Mesenchymal stem cell (in vitro differentiated cells and primary cell): ENCODE measurements at regions not wholly inside any gene's neighbourhood (a gene's known extent, or its start where the extent isn't known, plus 50 kb on each side); places are given as distances from the start of the nearest gene placed in this dataset.

ENCODE experiments used
- DNase-seq: peaks from one replicate; pipeline ENCODE4 v3.0.0-alpha.2; 2013
- H2AFZ ChIP-seq: one replicate; pipeline ENCODE4 v1.6.1; 2013; ENCODE audit warnings: low read depth, mild to moderate bottlenecking, control low read depth, inconsistent platforms, low read length, moderate library complexity
- H2AK5ac ChIP-seq: 2 replicates; pipeline ENCODE4 v1.6.1; 2013; ENCODE audit warnings: low read length, moderate library complexity, mild to moderate bottlenecking, inconsistent platforms; ENCODE audit not compliant: severe bottlenecking
- H2BK120ac ChIP-seq: one replicate; pipeline ENCODE4 v1.6.1; 2013; ENCODE audit warnings: low read depth, mild to moderate bottlenecking, inconsistent platforms, low read length, moderate library complexity
- H2BK12ac ChIP-seq, 2 experiments: one replicate each; pipeline ENCODE4 v1.6.1; 2013; ENCODE audit warnings: inconsistent platforms in 2 of 2, low read length in 2 of 2, mild to moderate bottlenecking in 2 of 2, moderate library complexity in 2 of 2, control low read depth in 1 of 2
- H2BK15ac ChIP-seq: one replicate; pipeline ENCODE4 v1.6.1; 2013; ENCODE audit warnings: mild to moderate bottlenecking, low read depth, inconsistent platforms; ENCODE audit not compliant: poor library complexity, severe bottlenecking
- H2BK5ac ChIP-seq: 2 replicates; pipeline ENCODE4 v1.6.1; 2013; ENCODE audit warnings: low read depth, mild to moderate bottlenecking, low read length, control low read depth, inconsistent platforms; ENCODE audit not compliant: poor library complexity, severe bottlenecking
- H3K14ac ChIP-seq, 2 experiments: one replicate each; pipeline ENCODE4 v1.6.1; 2013; ENCODE audit warnings: inconsistent platforms in 2 of 2, low read length in 2 of 2, control low read depth in 1 of 2, mild to moderate bottlenecking in 1 of 2, moderate library complexity in 1 of 2
- H3K18ac ChIP-seq, 2 experiments: one replicate each; pipeline ENCODE4 v1.6.1; 2013; ENCODE audit warnings: inconsistent platforms in 2 of 2, low read length in 2 of 2, control low read depth in 1 of 2, low read depth in 1 of 2, mild to moderate bottlenecking in 1 of 2
- H3K23ac ChIP-seq, 2 experiments: one replicate each; pipeline ENCODE4 v1.6.1; 2013; ENCODE audit warnings: inconsistent platforms in 2 of 2, low read length in 2 of 2, mild to moderate bottlenecking in 2 of 2, moderate library complexity in 2 of 2, control low read depth in 1 of 2
- H3K27ac ChIP-seq: 2 replicates; pipeline ENCODE4 v1.5.1; 2013; ENCODE audit warnings: mild to moderate bottlenecking, moderate library complexity, low read length, control low read depth, inconsistent platforms; ENCODE audit not compliant: poor library complexity, severe bottlenecking
- H3K27me3 ChIP-seq, 2 experiments: 2 replicates each; pipeline versions ENCODE4 v1.6.1 to v1.7.0; 2013; ENCODE audit warnings: low read length in 2 of 2, mild to moderate bottlenecking in 2 of 2, moderate library complexity in 2 of 2, control low read depth in 1 of 2, inconsistent platforms in 1 of 2; ENCODE audit not compliant: control insufficient read depth in 1 of 2, insufficient read depth in 1 of 2
- H3K36me3 ChIP-seq, 2 experiments: 2 replicates each; pipeline versions ENCODE4 v1.6.1 to v1.7.0; 2013; ENCODE audit warnings: low read length in 2 of 2, control low read depth in 1 of 2, inconsistent platforms in 1 of 2, low read depth in 1 of 2, mild to moderate bottlenecking in 1 of 2; ENCODE audit not compliant: insufficient read depth in 2 of 2, control insufficient read depth in 1 of 2
- H3K4ac ChIP-seq, 2 experiments: one replicate each; pipeline ENCODE4 v1.6.1; 2013; ENCODE audit warnings: inconsistent platforms in 2 of 2, low read length in 2 of 2, mild to moderate bottlenecking in 2 of 2, moderate library complexity in 2 of 2, control low read depth in 1 of 2, low read depth in 1 of 2
- H3K4me1 ChIP-seq: 2 replicates; pipeline ENCODE4 v1.6.1; 2013; ENCODE audit warnings: low read depth, low read length, control low read depth; ENCODE audit not compliant: control insufficient read depth, insufficient read depth
- H3K4me2 ChIP-seq: 2 replicates; pipeline ENCODE4 v1.6.1; 2013; ENCODE audit warnings: low read length, mild to moderate bottlenecking, inconsistent platforms; ENCODE audit not compliant: poor library complexity, severe bottlenecking
- H3K4me3 ChIP-seq, 2 experiments: 2 replicates each; pipeline versions ENCODE4 v1.5.1 to v1.7.0; 2013; ENCODE audit warnings: low read length in 2 of 2, mild to moderate bottlenecking in 2 of 2, control low read depth in 1 of 2, low read depth in 1 of 2; ENCODE audit not compliant: insufficient read depth in 1 of 2
- H3K79me1 ChIP-seq: replicated peaks from 2 replicates; pipeline ENCODE4 v1.6.1; 2013; ENCODE audit warnings: mild to moderate bottlenecking, control low read depth, low read length, inconsistent platforms; ENCODE audit not compliant: poor library complexity, severe bottlenecking
- H3K9ac ChIP-seq: 2 replicates; pipeline ENCODE4 v1.7.0; 2013; ENCODE audit warnings: mild to moderate bottlenecking, low read length, moderate library complexity
- H3K9me3 ChIP-seq: 2 replicates; pipeline ENCODE4 v1.7.0; 2013; ENCODE audit warnings: mild to moderate bottlenecking, low read length; ENCODE audit not compliant: control insufficient read depth
- H4K8ac ChIP-seq: one replicate; pipeline ENCODE4 v1.6.1; 2013; ENCODE audit warnings: inconsistent platforms, mild to moderate bottlenecking, low read length, moderate library complexity
- H4K91ac ChIP-seq: one replicate; pipeline ENCODE4 v1.6.1; 2013; ENCODE audit warnings: mild to moderate bottlenecking, low read length, inconsistent platforms
- WGBS: methylation state at CpG from one replicate; pipeline ENCODE4 v1.1.7; 2013; ENCODE audit warnings: mixed read lengths; 5-methylcytosine and 5-hydroxymethylcytosine counted together

DNA sequence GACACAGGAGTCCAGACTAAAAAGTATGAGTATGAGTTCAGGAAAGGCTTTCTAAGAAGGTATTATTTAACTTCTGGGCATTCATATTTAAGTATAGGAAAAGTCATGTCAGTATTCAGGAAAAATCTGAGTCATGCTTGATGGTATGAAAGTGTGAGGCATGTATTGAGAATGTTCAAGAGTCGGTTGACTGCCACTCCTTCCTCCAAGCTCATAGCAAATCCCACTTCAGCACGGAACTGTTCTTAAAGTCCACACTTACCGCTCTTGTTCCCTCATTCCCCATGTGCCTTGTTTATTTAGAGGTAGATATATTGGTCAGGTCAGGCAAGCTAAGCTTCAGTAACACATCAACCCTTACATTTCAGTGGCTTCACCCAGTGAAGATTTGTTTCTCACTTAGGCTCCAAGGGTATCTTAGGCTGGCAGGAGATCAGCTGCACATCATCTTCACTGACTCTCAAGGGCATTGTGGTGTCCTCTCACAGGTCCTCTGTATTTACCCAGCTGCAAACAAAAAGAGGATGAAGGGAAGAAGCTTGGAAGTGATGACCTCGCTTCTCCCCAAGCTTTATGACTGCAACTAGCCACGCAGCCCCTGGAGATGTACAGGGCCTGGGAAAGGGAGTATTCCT lies 1189.2 kb downstream of the EFNB2 start:
- H3K9me3 ChIP-seq: no peaks in the 10 kb centered on the region
- no CpG with 5 or more reads among the region's 5 CpGs for WGBS
- H3K4ac ChIP-seq: no peak overlapping the region
- no peak overlapping the region for H2AFZ ChIP-seq
- no peaks in the 10 kb centered on the region for H3K27me3 ChIP-seq
- H3K4me2 ChIP-seq: no peak overlapping the region
- no peak overlapping the region for H3K23ac ChIP-seq
- no peak overlapping the region for H4K8ac ChIP-seq
- H2AK5ac ChIP-seq: peak overlapping the region; percentile 61
- H3K27ac ChIP-seq: peak overlapping the region; percentile 36
- H2BK15ac ChIP-seq: no peak overlapping the region
- H4K91ac ChIP-seq: no peak overlapping the region
- no peak overlapping the region for H3K4me3 ChIP-seq
- H2BK12ac ChIP-seq: peak overlapping the region in 1 of 2 experiments; percentile 75
- no peak overlapping the region for H3K9ac ChIP-seq
- H3K36me3 ChIP-seq: no peaks in the 10 kb centered on the region
- peak; percentile 90 for DNase-seq
- H2BK5ac ChIP-seq: no peak overlapping the region
- peaks cover 6% of the 10 kb centered on the region for H3K4me1 ChIP-seq
- no peaks in the 10 kb centered on the region for H3K79me1 ChIP-seq
- peak overlapping the region in 1 of 2 experiments; percentile 11 for H3K18ac ChIP-seq
- no peak overlapping the region for H3K14ac ChIP-seq
- H2BK120ac ChIP-seq: no peak overlapping the region

DNA sequence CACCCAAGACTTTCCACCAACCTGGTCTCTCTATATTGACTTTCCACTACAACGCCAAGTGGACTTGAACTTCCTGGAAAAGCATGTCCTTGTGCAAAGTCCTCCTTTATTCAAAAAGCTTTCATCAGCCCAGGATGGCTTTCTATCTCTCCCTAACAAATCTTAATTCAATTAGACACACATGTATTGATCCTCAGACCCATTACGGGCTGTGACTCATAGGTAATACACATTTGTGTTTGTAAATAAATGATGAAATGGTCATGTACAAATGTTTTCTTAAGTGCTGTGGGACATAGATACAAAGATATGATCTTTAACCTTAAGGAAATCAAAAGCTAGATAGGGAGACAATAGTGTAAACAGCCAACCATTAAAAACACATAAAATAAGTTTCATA lies 1189.7 kb downstream of the EFNB2 start:
- Histone ChIP-seq H4K8ac (no peak overlapping the region), H2BK5ac (no peak overlapping the region), H3K36me3 (no peaks in the 10 kb centered on the region), H4K91ac (no peak overlapping the region), H2BK15ac (no peak overlapping the region), H3K14ac (no peak overlapping the region), H2AK5ac (peak overlapping the region; percentile 71), H2BK12ac (no peak overlapping the region), H3K23ac (no peak overlapping the region), H2BK120ac (no peak overlapping the region), H3K27me3 (no peaks in the 10 kb centered on the region), H3K4me3 (no peak overlapping the region), H3K18ac (no peak overlapping the region), H3K4me2 (no peak overlapping the region), H3K4ac (no peak overlapping the region), H3K79me1 (no peaks in the 10 kb centered on the region), H3K9me3 (no peaks in the 10 kb centered on the region), H3K27ac (peak overlapping the region; percentile 37), H3K9ac (no peak overlapping the region), H2AFZ (no peak overlapping the region), H3K4me1 (peaks cover 6% of the 10 kb centered on the region)
- no peak for DNase-seq
- WGBS: 57% methylated on average over 1 of the region's 2 CpGs

DNA sequence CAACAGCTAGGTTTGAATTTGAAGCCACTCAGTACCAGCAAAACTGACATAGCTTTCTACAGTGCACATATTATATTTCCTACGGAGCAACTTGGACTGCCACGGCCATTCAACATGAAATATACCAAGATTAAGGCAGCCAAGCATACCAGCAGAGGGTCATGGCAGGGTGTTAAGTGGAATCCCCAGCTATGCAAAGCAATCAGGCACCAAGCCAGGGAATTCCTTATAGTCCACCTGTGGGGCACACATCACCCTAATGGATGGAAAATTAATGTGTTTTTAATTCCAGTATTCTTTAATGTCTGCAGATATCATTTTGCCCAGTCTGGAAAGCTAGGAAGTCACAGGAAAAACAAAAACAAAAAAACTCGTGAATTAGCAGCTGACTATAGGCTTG lies 1190.3 kb downstream of the EFNB2 start:
- no peaks in the 10 kb centered on the region for H3K79me1 ChIP-seq
- no peak for DNase-seq
- H2AK5ac ChIP-seq: no peak overlapping the region
- no peaks in the 10 kb centered on the region for H3K9me3 ChIP-seq
- H3K36me3 ChIP-seq: no peaks in the 10 kb centered on the region
- H2BK15ac ChIP-seq: no peak overlapping the region
- no peak overlapping the region for H3K4me3 ChIP-seq
- no peak overlapping the region for H3K18ac ChIP-seq
- H4K8ac ChIP-seq: no peak overlapping the region
- H3K9ac ChIP-seq: no peak overlapping the region
- no peak overlapping the region for H3K14ac ChIP-seq
- H2BK12ac ChIP-seq: no peak overlapping the region
- no peak overlapping the region for H4K91ac ChIP-seq
- H3K4me2 ChIP-seq: no peak overlapping the region
- no peaks in the 10 kb centered on the region for H3K27me3 ChIP-seq
- H2BK5ac ChIP-seq: no peak overlapping the region
- no peak overlapping the region for H3K4ac ChIP-seq
- H3K4me1 ChIP-seq: peaks cover 6% of the 10 kb centered on the region
- H2BK120ac ChIP-seq: no peak overlapping the region
- no peak overlapping the region for H3K27ac ChIP-seq
- H2AFZ ChIP-seq: no peak overlapping the region
- H3K23ac ChIP-seq: no peak overlapping the region
- 94% methylated on average over 2 of the region's 3 CpGs for WGBS

DNA sequence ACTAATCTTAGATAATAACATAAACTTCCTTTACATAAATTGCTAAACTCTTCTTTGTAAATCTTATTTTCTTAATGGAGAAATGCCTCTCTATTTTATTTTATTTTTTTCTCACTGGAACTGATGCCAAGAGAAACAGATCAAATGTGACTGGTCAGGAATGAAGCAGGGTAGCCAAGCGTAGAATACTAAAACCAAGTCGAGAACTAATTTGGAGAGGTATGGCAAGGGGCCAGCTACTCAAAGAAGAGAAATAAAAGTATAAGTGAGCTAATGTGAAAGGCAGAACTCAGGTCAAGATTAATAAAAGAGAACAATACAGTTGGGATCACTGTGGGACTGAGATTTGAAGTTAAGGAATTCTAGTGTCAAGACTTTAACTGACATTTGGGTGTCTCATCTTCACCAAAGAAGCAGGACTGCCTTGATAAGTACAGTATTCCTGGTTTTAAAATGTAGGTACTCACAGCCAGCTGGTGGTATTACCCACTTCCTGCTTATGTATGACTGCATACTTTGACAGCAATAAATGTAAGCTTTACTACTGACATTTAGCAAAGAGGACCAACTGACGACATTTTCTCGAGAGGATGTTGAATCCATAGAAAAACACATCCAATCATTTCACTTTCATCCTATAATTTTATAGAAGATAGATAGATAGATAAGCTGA lies 1192.2 kb downstream of the EFNB2 start:
- Histone ChIP-seq H3K36me3 (no peaks in the 10 kb centered on the region), H3K4me2 (no peak overlapping the region), H3K27ac (peak overlapping the region; percentile 75), H3K23ac (no peak overlapping the region), H3K4me1 (peaks cover 6% of the 10 kb centered on the region), H2BK5ac (no peak overlapping the region), H4K8ac (no peak overlapping the region), H2BK120ac (no peak overlapping the region), H2BK15ac (no peak overlapping the region), H3K18ac (no peak overlapping the region), H4K91ac (no peak overlapping the region), H2BK12ac (no peak overlapping the region), H3K9me3 (no peaks in the 10 kb centered on the region), H3K14ac (no peak overlapping the region), H3K27me3 (no peaks in the 10 kb centered on the region), H3K79me1 (no peaks in the 10 kb centered on the region), H3K4ac (no peak overlapping the region), H2AFZ (no peak overlapping the region), H3K4me3 (no peak overlapping the region), H2AK5ac (peak overlapping the region; percentile 91), H3K9ac (no peak overlapping the region)
- DNase-seq: no peak
- 96% methylated on average over 2 of the region's 4 CpGs for whole genome bisulfite sequencing
